H9 (cell line): ENCODE measurements at regions not wholly inside any gene's neighbourhood (a gene's known extent, or its start where the extent isn't known, plus 50 kb on each side); places are given as distances from the start of the nearest gene placed in this dataset.

Experiments
- DNase-seq: peaks from one replicate; pipeline ENCODE4 v3.0.0-alpha.2; 2017
- H2AFZ ChIP-seq: one replicate; pipeline ENCODE4 v1.6.1; 2013; ENCODE audit warnings: mild to moderate bottlenecking, low read length, control low read depth, moderate library complexity
- H2AK5ac ChIP-seq: 2 replicates; pipeline ENCODE4 v1.6.1; 2013; ENCODE audit warnings: low read length, control low read depth, mixed read lengths; ENCODE audit not compliant: insufficient read length
- H2BK120ac ChIP-seq: one replicate; pipeline ENCODE4 v1.6.1; 2013; ENCODE audit warnings: low read depth, mild to moderate bottlenecking, low read length, control low read depth, inconsistent platforms; ENCODE audit not compliant: poor library complexity, severe bottlenecking
- H2BK12ac ChIP-seq: 2 replicates; pipeline ENCODE4 v1.6.1; 2013; ENCODE audit warnings: low read length, control low read depth, mixed read lengths, low read depth; ENCODE audit not compliant: insufficient read length
- H2BK15ac ChIP-seq: 2 replicates; pipeline ENCODE4 v1.6.1; 2013; ENCODE audit warnings: low read depth, low read length, control low read depth
- H2BK20ac ChIP-seq: one replicate; pipeline ENCODE4 v1.6.1; 2013; ENCODE audit warnings: low read depth, mild to moderate bottlenecking, low read length, control low read depth, inconsistent platforms; ENCODE audit not compliant: poor library complexity, severe bottlenecking
- H2BK5ac ChIP-seq: 2 replicates; pipeline ENCODE4 v1.6.1; 2013; ENCODE audit warnings: low read length, control low read depth, mixed read lengths; ENCODE audit not compliant: insufficient read length
- H3K14ac ChIP-seq: 2 replicates; pipeline ENCODE4 v1.6.1; 2013; ENCODE audit warnings: low read length, control low read depth; ENCODE audit not compliant: insufficient read depth
- H3K18ac ChIP-seq: 2 replicates; pipeline ENCODE4 v1.6.1; 2013; ENCODE audit warnings: low read depth, mild to moderate bottlenecking, mixed read lengths, low read length, control low read depth; ENCODE audit not compliant: insufficient read length
- H3K23ac ChIP-seq: 2 replicates; pipeline ENCODE4 v1.6.1; 2013; ENCODE audit warnings: low read length, control low read depth, mixed read lengths, low read depth; ENCODE audit not compliant: insufficient read length
- H3K23me2 ChIP-seq: 2 replicates; pipeline ENCODE4 v1.6.1; 2013; ENCODE audit warnings: low read depth, mild to moderate bottlenecking, mixed read lengths, low read length, control low read depth; ENCODE audit not compliant: insufficient read length, poor library complexity, severe bottlenecking
- H3K27ac ChIP-seq: 2 replicates; pipeline ENCODE4 v1.5.1; 2013; ENCODE audit warnings: low read length, control low read depth, mixed read lengths, low read depth; ENCODE audit not compliant: insufficient read length
- H3K27me3 ChIP-seq: 2 replicates; pipeline ENCODE4 v1.6.1; 2013; ENCODE audit warnings: low read length, control low read depth, inconsistent platforms; ENCODE audit not compliant: insufficient read depth
- H3K4ac ChIP-seq: 2 replicates; pipeline ENCODE4 v1.6.1; 2013; ENCODE audit warnings: low read depth, mild to moderate bottlenecking, control low read depth, inconsistent platforms, low read length, moderate library complexity
- H3K4me1 ChIP-seq: 2 replicates; pipeline ENCODE4 v1.6.1; 2013; ENCODE audit warnings: low read length, control low read depth, inconsistent platforms; ENCODE audit not compliant: insufficient read depth
- H3K4me2 ChIP-seq: 2 replicates; pipeline ENCODE4 v1.6.1; 2013; ENCODE audit warnings: low read length, control low read depth, mixed read lengths; ENCODE audit not compliant: insufficient read length, insufficient read depth
- H3K56ac ChIP-seq: 2 replicates; pipeline ENCODE4 v1.6.1; 2013; ENCODE audit warnings: low read depth, mild to moderate bottlenecking, mixed read lengths, low read length, control low read depth; ENCODE audit not compliant: insufficient read length
- H3K79me1 ChIP-seq: 2 replicates; pipeline ENCODE4 v1.6.1; 2013; ENCODE audit warnings: low read depth, mild to moderate bottlenecking, moderate library complexity, low read length, control low read depth, inconsistent platforms; ENCODE audit not compliant: insufficient read depth, poor library complexity, severe bottlenecking
- H3K79me2 ChIP-seq: 2 replicates; pipeline ENCODE4 v1.6.1; 2013; ENCODE audit warnings: low read length, control low read depth, inconsistent platforms; ENCODE audit not compliant: insufficient read depth
- H3K9ac ChIP-seq: 2 replicates; pipeline ENCODE4 v1.6.1; 2013; ENCODE audit warnings: low read length, control low read depth, mixed read lengths; ENCODE audit not compliant: insufficient read length; ENCODE audit errors: extremely low read depth
- H3K9me3 ChIP-seq: one replicate; pipeline ENCODE4 v1.6.1; 2013; ENCODE audit warnings: low read depth, low read length, inconsistent platforms; ENCODE audit not compliant: control insufficient read depth
- H3T11ph ChIP-seq: one replicate; pipeline ENCODE4 v1.6.1; 2013; ENCODE audit warnings: mild to moderate bottlenecking, low read length, control low read depth, inconsistent platforms
- H4K20me1 ChIP-seq: one replicate; pipeline ENCODE4 v1.6.1; 2013; ENCODE audit not compliant: control insufficient read depth, insufficient read length, insufficient read depth
- H4K5ac ChIP-seq: 2 replicates; pipeline ENCODE4 v1.6.1; 2013; ENCODE audit warnings: low read depth, mild to moderate bottlenecking, mixed read lengths, low read length, control low read depth; ENCODE audit not compliant: insufficient read length
- H4K8ac ChIP-seq: replicated peaks from 2 replicates; pipeline ENCODE4 v1.6.1; 2013; ENCODE audit warnings: low read length, control low read depth, mixed read lengths, low read depth; ENCODE audit not compliant: insufficient read length
- H4K91ac ChIP-seq: 2 replicates; pipeline ENCODE4 v1.6.1; 2013; ENCODE audit warnings: low read depth, mild to moderate bottlenecking, moderate library complexity, mixed read lengths, low read length, control low read depth; ENCODE audit not compliant: insufficient read length
- H3K27ac Mint-ChIP-seq, 3 experiments: 2 replicates in 2 of 3; 3 replicates in 1 of 3; pipeline ENCODE4 v1.8.0; 2020 to 2021; ENCODE audit warnings: mixed read lengths in 3 of 3, mild to moderate bottlenecking in 1 of 3, moderate library complexity in 1 of 3
- H3K27me3 Mint-ChIP-seq: 2 replicates; pipeline ENCODE4 v1.8.0; 2021; ENCODE audit warnings: low read depth, mild to moderate bottlenecking, moderate library complexity, mixed read lengths
- H3K36me3 Mint-ChIP-seq, 3 experiments: 2 replicates in 2 of 3; 3 replicates in 1 of 3; pipeline ENCODE4 v1.8.0; 2020 to 2021; ENCODE audit warnings: low read depth in 3 of 3, mixed read lengths in 3 of 3; ENCODE audit not compliant: insufficient read depth in 1 of 3
- H3K4me1 Mint-ChIP-seq, 2 experiments: 2 replicates each; pipeline ENCODE4 v1.8.0; 2020; ENCODE audit warnings: mixed read lengths in 2 of 2
- H3K4me3 Mint-ChIP-seq, 2 experiments: 2 replicates in 1 of 2; 3 replicates in 1 of 2; pipeline ENCODE4 v1.8.0; 2020 to 2021; ENCODE audit warnings: mild to moderate bottlenecking in 2 of 2, mixed read lengths in 2 of 2, moderate library complexity in 1 of 2
- H3K9me3 Mint-ChIP-seq, 2 experiments: 2 replicates in 1 of 2; 3 replicates in 1 of 2; pipeline ENCODE4 v1.8.0; 2020; ENCODE audit warnings: mild to moderate bottlenecking in 2 of 2, mixed read lengths in 2 of 2, moderate library complexity in 1 of 2
- WGBS: extraction: QIAGEN DNeasy Blood & Tissue Kit; methylation state at CpG from one replicate; pipeline ENCODE4 v1.1.7; 2013; ENCODE audit warnings: missing lambda C conversion rate, low lambda C conversion rate, mixed read lengths; ENCODE audit not compliant: insufficient read length; ENCODE audit errors: extremely low coverage; 5-methylcytosine and 5-hydroxymethylcytosine counted together
- TF ChIP-seq, protein P1 (sequence below): fragments of 200-600 bp; sonication (generic); conservative IDR thresholded peaks from 3 replicates; pipeline ENCODE4 v1.8.0; 2021; ENCODE audit warnings: antibody characterized with exemption, mild to moderate bottlenecking

DNA sequence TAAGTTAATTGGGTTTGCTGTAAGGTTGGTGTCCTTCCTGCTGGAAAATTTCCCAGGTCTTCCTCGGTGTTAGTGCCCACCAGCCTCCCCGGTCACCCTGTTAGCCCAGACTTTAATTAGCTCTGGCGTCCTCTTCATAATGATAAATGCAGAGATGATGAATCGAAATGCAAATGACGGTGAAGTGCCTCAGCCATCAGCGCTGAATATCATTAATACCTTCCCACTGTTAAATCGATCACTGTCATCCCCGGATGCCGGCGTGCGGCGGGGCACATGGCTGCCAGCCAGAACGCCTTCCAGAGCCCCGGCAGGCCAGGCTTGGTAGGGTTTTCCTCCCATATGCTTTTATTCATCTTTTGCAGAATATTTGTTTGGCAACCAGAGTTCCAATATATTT lies 204.5 kb downstream of the IRX2 start:
- no peaks in the 10 kb centered on the region for H3K79me1 ChIP-seq
- H3K4me2 ChIP-seq: no peak overlapping the region
- H2BK20ac ChIP-seq: no peak overlapping the region
- no peak overlapping the region for H3T11ph ChIP-seq
- Mint-ChIP-seq H3K27ac (no peak overlapping the region), H3K4me3 (no peak overlapping the region), H3K27me3 (peaks cover 8% of the 10 kb centered on the region), H3K4me1 (no peaks in the 10 kb centered on the region), H3K36me3 (no peaks in the 10 kb centered on the region), H3K9me3 (peaks cover 0 to 5% of the 10 kb centered on the region in 2 experiments; a peak in 2 of 5 replicates)
- no peak overlapping the region for H4K5ac ChIP-seq
- no peak overlapping the region for H3K18ac ChIP-seq
- H3K56ac ChIP-seq: no peak overlapping the region
- no peak overlapping the region for H3K4ac ChIP-seq
- no peaks in the 10 kb centered on the region for H3K4me1 ChIP-seq
- no peaks in the 10 kb centered on the region for H3K79me2 ChIP-seq
- no CpG with 5 or more reads among the region's 14 CpGs for WGBS
- H2BK15ac ChIP-seq: no peak overlapping the region
- DNase-seq: no peak
- H3K23me2 ChIP-seq: no peaks in the 10 kb centered on the region
- H3K9ac ChIP-seq: no peak overlapping the region
- no peak overlapping the region for H2AFZ ChIP-seq
- no peak overlapping the region for H2AK5ac ChIP-seq
- H3K14ac ChIP-seq: no peak overlapping the region
- TF ChIP-seq, protein P1, sequence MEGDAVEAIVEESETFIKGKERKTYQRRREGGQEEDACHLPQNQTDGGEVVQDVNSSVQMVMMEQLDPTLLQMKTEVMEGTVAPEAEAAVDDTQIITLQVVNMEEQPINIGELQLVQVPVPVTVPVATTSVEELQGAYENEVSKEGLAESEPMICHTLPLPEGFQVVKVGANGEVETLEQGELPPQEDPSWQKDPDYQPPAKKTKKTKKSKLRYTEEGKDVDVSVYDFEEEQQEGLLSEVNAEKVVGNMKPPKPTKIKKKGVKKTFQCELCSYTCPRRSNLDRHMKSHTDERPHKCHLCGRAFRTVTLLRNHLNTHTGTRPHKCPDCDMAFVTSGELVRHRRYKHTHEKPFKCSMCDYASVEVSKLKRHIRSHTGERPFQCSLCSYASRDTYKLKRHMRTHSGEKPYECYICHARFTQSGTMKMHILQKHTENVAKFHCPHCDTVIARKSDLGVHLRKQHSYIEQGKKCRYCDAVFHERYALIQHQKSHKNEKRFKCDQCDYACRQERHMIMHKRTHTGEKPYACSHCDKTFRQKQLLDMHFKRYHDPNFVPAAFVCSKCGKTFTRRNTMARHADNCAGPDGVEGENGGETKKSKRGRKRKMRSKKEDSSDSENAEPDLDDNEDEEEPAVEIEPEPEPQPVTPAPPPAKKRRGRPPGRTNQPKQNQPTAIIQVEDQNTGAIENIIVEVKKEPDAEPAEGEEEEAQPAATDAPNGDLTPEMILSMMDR: no peak
- H3K9me3 ChIP-seq: no peaks in the 10 kb centered on the region
- no peak overlapping the region for H4K8ac ChIP-seq
- no peak overlapping the region for H2BK12ac ChIP-seq
- no peak overlapping the region for H2BK120ac ChIP-seq
- no peak overlapping the region for H3K23ac ChIP-seq
- H3K27ac ChIP-seq: no peak overlapping the region
- H3K27me3 ChIP-seq: no peaks in the 10 kb centered on the region
- H2BK5ac ChIP-seq: no peak overlapping the region
- H4K91ac ChIP-seq: no peak overlapping the region
- H4K20me1 ChIP-seq: no peaks in the 10 kb centered on the region
